ENCODE measurements at regions not wholly inside any gene's neighbourhood (a gene's known extent, or its start where the extent isn't known, plus 50 kb on each side); places are given as distances from the start of the nearest gene placed in this dataset.

GRCh38 chr1:37098237-37098636 is 63.9 kb upstream of the GRIK3 start:
- TF ChIP-seq CTCF (conservative IDR thresholded peaks at IDR 0.05; ENCODE audit: low read depth, low read length) = no peak
- no peak overlapping the region for H3K4me3 ChIP-seq (ENCODE audit: low read length)
- DNase-seq (ENCODE audit: low read depth) = no peak

- TF ChIP-seq CTCF (conservative IDR thresholded peaks at IDR 0.05; ENCODE audit: low read depth, low read length) = no peak
- DNase-seq (ENCODE audit: low read depth) = no peak
Observed at GRCh38 chr1:37100310-37100709, 66.0 kb upstream of the GRIK3 start.

DNA sequence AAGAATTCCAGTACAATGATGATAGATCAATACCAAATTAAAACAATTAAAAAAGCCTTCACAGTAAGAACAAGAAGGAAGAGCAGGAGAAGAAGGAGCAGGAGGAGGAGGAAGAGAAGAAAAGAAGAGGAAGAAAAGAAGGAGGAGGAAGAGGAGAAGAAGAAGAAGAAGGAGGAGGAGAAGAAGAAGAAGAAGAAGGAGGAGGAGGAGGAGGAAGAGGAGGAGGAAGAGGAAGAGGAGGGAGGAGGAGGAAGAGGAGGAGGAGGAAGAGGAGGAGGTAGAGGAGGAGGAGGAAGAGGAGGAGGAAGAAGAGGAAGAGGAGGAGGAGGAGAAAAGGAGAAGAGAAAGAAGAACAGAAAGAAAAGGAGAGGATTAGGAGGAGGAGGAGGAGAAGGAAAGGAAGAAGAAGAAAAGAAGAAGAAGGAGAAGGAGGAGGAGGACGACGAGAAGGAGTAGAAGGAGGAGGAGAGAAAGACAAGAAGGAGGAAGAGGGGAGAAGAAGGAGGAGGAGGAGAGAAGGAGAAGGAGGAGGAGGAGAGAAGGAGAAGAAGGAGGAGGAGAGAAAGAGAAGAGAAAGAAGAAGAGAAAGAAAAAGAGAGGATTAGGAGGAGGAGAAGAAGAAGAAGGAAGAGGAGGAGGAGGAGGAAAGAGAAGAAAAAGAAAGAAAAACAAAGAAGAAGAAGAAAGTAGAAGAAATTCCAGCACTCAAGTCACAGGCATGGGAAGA is 68.5 kb upstream of the GRIK3 start:
- no peak for TF ChIP-seq CTCF (conservative IDR thresholded peaks at IDR 0.05; ENCODE audit: low read depth, low read length)
- no peak overlapping the region for H3K4me3 ChIP-seq (ENCODE audit: low read length)
- no peak for DNase-seq (ENCODE audit: low read depth)

More at GRCh38 chr1:37100310-37100709, 66.0 kb upstream of the GRIK3 start:
- no peak overlapping the region for H3K4me3 ChIP-seq (ENCODE audit: low read length)

DNA sequence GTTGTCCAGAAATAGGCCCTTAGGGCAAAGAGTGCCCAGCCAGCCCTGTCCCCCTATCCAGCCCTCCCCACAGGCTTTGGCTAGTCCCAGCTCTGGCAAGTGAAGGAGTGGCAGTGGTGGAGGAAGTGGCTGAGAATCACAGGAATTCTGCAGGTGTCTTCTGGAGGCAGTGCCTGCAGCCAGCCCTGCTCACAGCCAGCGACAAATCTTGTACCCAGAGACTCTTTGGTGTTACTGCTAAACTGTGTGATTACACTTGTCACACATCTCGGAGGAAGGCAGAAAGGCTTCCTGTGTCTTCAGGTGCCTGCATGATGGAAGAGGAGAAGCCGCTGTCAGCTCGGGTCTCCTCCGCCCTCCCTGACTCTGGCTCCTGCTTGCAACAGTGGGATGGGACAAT is 71.6 kb upstream of the GRIK3 start:
- no peak for TF ChIP-seq CTCF (conservative IDR thresholded peaks at IDR 0.05; ENCODE audit: low read depth, low read length)
- DNase-seq (ENCODE audit: low read depth) = no peak
- no peak overlapping the region for H3K4me3 ChIP-seq (ENCODE audit: low read length)

DNA sequence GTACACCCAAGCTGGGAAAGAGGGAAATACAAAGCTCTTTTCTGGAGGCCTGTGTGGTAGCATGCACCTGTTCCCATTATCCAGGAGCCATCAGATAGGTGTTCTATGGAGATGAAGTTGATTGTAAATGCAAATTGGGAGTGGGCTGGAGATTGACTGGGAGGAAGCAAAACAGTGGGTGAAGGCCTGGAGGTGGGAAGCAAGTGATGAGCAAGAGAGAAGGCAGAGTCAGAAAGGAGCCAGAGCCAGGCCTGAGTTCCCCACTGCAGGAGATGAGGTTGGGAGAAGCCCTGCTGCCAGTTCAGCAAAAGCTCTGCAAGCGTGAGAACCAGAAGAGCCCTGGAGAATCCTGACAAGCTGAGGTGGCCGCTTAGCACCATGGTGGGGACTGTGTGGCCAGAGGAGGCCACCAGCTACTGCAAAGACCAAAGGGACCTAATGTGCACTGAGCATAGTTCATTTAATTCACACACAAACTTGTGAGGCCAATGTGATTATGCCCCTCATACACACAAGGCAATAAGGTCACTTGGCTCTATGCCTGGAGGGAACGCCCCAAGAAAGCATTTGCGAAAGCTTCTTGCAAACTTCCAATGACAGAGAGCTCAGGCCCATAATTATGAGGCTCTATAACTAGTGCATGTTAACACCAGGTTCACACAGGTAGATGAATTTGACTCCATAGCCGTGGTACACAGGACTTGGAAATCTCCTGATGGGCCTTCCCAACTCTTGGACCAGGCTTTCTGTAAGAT is 73.0 kb upstream of the GRIK3 start:
- no peak for DNase-seq (ENCODE audit: low read depth)
- no peak for TF ChIP-seq CTCF (conservative IDR thresholded peaks at IDR 0.05; ENCODE audit: low read depth, low read length)
- H3K4me3 ChIP-seq (ENCODE audit: low read length) = no peak overlapping the region

DNA sequence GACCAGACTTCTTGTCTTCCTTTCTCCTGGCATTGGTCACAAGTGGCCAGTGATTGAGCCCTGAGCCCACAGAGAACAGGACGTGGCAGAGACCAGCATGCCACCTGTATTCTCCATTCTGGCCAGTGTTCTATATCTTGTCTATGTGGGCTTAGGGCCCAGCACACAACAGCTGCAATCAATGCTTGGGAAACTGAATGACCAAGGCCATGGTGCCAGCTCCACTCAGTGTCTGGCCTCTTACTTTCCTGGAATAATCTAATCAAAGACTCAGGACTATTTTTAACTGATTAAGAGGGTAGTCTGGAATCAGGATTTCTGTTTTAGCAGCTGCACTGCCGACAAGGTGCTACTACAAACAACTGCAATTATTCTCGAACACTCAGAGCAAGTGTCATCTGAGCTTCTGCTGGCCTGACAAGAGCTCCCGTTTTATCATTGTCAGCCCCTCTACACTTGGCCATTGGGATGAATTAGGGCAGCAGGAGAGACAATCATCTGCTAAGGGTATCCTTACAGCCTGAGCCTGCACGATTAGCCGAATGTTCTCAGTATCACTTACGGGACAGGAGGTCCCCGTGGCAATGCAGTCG is 74.4 kb upstream of the GRIK3 start:
- no peak for TF ChIP-seq CTCF (conservative IDR thresholded peaks at IDR 0.05; ENCODE audit: low read depth, low read length)
- no peak for DNase-seq (ENCODE audit: low read depth)
- no peak overlapping the region for H3K4me3 ChIP-seq (ENCODE audit: low read length)

Data from retinal pigment epithelial cell (primary cell).